ENCODE measurements at regions not wholly inside any gene's neighbourhood (a gene's known extent, or its start where the extent isn't known, plus 50 kb on each side); places are given as distances from the start of the nearest gene placed in this dataset.

DNA sequence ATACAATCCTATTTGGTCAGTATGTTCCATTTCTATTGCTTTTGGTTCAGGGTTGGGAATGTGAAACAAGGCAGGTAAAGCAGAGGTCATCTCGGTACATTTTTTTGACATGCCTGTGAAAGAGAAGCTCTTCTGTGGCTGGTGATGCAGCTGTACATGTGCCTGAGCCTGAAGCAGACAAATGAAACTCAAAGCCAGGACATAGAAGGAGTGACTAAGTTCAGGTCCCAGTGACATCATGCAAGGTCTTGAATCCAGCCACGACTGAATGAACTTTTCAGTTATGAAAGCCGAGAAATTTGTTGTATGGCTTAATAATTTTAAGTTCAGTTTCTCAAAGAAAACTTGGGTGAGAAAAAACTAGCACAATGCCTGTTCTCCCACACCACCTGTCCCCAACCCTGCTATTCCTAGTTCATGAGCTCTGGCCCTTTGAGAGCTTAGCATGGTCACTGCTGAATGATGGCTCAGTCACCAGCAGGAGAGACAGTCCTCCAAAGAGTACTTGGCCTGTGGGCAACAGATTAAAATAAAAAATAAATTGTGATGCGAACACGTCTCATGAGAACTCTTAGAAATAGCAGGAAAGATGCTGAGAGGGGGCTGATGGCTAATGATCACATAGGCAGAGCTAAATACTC is 600.2 kb upstream of the GRM7 start:
- no peaks in the 10 kb centered on the region for H3K79me2 ChIP-seq (ENCODE audit: control insufficient read depth, insufficient read depth, low read length)
- ChIA-PET POLR2A (no interaction called here), CTCF (ENCODE audit: low intra/inter-chr PET ratio) (no interaction called here)
- H3K4me2 ChIP-seq (ENCODE audit: insufficient read depth, low read length): no peak overlapping the region
- no peak overlapping the region for H3K9ac ChIP-seq (ENCODE audit: insufficient read depth in 1 of 2, low read depth in 2 of 2, low read length in 2 of 2)
- FAIRE-seq (no peak), ATAC-seq (no peak), DNase-seq (ENCODE audit: extremely low read depth in 1 of 4, low spot score in 3 of 4) (no peak)
- no peaks in the 10 kb centered on the region for H3K9me3 ChIP-seq (replicated peaks; ENCODE audit: control insufficient read depth, insufficient read depth, low read depth, low read length)
- H3K4me3 ChIP-seq: no peak overlapping the region
- no TSS peak for BruUV-seq (replicated peaks)
- H3K36me3 ChIP-seq (ENCODE audit: control insufficient read depth, insufficient read depth, low read length): no peaks in the 10 kb centered on the region
- in situ Hi-C loops (cut with MboI) (no loop called here), intact Hi-C loops (cut with micrococcal nuclease) (no loop called here)
- WGBS (ENCODE audit: insufficient coverage, low coverage, missing lambda C conversion rate): 0% methylated on average over 5 of the region's 5 CpGs
- H3K27ac ChIP-seq (ENCODE audit: extremely low read depth, low read depth, low read length): no peak overlapping the region
- H2AFZ ChIP-seq (ENCODE audit: low read depth, low read length): no peak overlapping the region
- TF ChIP-seq POLR2AphosphoS2 (IDR thresholded peaks at IDR 0.05; ENCODE audit: low read length): no peak
- TF ChIP-seq MBD2 (IDR thresholded peaks at IDR 0.05; ENCODE audit: borderline replicate concordance, low read depth): no peak
- TF ChIP-seq TGIF2 (CRISPR knock-in tag; IDR thresholded peaks at IDR 0.05): no peak
- no peaks in the 10 kb centered on the region for H3K27me3 ChIP-seq (ENCODE audit: control insufficient read depth in 2 of 2, insufficient read depth in 2 of 2, low read length in 2 of 2)
- no peaks in the 10 kb centered on the region for H3K4me1 ChIP-seq (replicated peaks in 1 of 2; ENCODE audit: control insufficient read depth in 2 of 2, insufficient read depth in 2 of 2, low read length in 2 of 2)
- no peaks in the 10 kb centered on the region for H4K20me1 ChIP-seq (replicated peaks; ENCODE audit: control insufficient read depth, insufficient read depth, low read length)
- no peaks in the 10 kb centered on the region for H3K9me1 ChIP-seq (ENCODE audit: control insufficient read depth, insufficient read depth, low read length)

DNA sequence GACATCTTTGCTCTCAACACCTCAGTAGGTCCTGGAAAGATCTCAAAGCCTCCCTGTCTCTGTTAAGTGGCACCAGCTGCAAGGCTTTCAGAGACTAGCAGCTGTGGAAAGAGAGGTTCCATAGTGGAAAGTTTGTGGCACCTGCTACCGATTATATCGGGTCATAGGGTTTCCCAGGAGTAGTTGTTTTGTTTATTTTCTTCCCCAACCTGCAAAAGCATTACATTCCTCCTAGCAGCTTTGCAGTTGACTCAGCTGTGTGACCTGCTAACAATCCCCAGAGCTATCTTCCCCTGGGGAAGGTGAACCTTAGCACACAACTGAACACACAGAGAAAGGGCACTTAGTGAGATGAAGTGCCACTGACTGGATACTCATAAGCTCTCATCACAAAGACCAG is 598.9 kb upstream of the GRM7 start:
- Histone ChIP-seq H3K9me3 (replicated peaks; ENCODE audit: control insufficient read depth, insufficient read depth, low read depth, low read length) (no peaks in the 10 kb centered on the region), H3K79me2 (ENCODE audit: control insufficient read depth, insufficient read depth, low read length) (no peaks in the 10 kb centered on the region), H4K20me1 (replicated peaks; ENCODE audit: control insufficient read depth, insufficient read depth, low read length) (no peaks in the 10 kb centered on the region), H3K9ac (ENCODE audit: insufficient read depth in 1 of 2, low read depth in 2 of 2, low read length in 2 of 2) (no peak overlapping the region), H3K9me1 (ENCODE audit: control insufficient read depth, insufficient read depth, low read length) (no peaks in the 10 kb centered on the region), H3K27ac (ENCODE audit: extremely low read depth, low read depth, low read length) (no peak overlapping the region), H3K4me3 (no peak overlapping the region), H3K4me1 (replicated peaks in 1 of 2; ENCODE audit: control insufficient read depth in 2 of 2, insufficient read depth in 2 of 2, low read length in 2 of 2) (no peaks in the 10 kb centered on the region), H2AFZ (ENCODE audit: low read depth, low read length) (no peak overlapping the region), H3K27me3 (ENCODE audit: control insufficient read depth in 2 of 2, insufficient read depth in 2 of 2, low read length in 2 of 2) (no peaks in the 10 kb centered on the region), H3K36me3 (ENCODE audit: control insufficient read depth, insufficient read depth, low read length) (no peaks in the 10 kb centered on the region), H3K4me2 (ENCODE audit: insufficient read depth, low read length) (no peak overlapping the region)
- no peak for ATAC-seq
- ChIA-PET POLR2A (no interaction called here), CTCF (ENCODE audit: low intra/inter-chr PET ratio) (no interaction called here)
- DNase-seq (ENCODE audit: extremely low read depth in 1 of 4, low spot score in 3 of 4): no peak
- intact Hi-C loops (cut with micrococcal nuclease) (no loop called here), in situ Hi-C loops (cut with MboI) (no loop called here)
- no peak for FAIRE-seq
- BruUV-seq (replicated peaks): no TSS peak
- 0% methylated on average over 2 of the region's 2 CpGs for WGBS (ENCODE audit: insufficient coverage, low coverage, missing lambda C conversion rate)
- TF ChIP-seq, protein P1, sequence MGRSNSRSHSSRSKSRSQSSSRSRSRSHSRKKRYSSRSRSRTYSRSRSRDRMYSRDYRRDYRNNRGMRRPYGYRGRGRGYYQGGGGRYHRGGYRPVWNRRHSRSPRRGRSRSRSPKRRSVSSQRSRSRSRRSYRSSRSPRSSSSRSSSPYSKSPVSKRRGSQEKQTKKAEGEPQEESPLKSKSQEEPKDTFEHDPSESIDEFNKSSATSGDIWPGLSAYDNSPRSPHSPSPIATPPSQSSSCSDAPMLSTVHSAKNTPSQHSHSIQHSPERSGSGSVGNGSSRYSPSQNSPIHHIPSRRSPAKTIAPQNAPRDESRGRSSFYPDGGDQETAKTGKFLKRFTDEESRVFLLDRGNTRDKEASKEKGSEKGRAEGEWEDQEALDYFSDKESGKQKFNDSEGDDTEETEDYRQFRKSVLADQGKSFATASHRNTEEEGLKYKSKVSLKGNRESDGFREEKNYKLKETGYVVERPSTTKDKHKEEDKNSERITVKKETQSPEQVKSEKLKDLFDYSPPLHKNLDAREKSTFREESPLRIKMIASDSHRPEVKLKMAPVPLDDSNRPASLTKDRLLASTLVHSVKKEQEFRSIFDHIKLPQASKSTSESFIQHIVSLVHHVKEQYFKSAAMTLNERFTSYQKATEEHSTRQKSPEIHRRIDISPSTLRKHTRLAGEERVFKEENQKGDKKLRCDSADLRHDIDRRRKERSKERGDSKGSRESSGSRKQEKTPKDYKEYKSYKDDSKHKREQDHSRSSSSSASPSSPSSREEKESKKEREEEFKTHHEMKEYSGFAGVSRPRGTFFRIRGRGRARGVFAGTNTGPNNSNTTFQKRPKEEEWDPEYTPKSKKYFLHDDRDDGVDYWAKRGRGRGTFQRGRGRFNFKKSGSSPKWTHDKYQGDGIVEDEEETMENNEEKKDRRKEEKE (IDR thresholded peaks at IDR 0.05; ENCODE audit: borderline replicate concordance in 1 of 2, control insufficient read depth in 1 of 2, low read depth in 2 of 2, low read length in 1 of 2): no peak
- TF ChIP-seq, protein P2, sequence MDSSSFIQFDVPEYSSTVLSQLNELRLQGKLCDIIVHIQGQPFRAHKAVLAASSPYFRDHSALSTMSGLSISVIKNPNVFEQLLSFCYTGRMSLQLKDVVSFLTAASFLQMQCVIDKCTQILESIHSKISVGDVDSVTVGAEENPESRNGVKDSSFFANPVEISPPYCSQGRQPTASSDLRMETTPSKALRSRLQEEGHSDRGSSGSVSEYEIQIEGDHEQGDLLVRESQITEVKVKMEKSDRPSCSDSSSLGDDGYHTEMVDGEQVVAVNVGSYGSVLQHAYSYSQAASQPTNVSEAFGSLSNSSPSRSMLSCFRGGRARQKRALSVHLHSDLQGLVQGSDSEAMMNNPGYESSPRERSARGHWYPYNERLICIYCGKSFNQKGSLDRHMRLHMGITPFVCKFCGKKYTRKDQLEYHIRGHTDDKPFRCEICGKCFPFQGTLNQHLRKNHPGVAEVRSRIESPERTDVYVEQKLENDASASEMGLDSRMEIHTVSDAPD (CRISPR knock-in tag; IDR thresholded peaks at IDR 0.05): no peak
- TF ChIP-seq, protein P3, sequence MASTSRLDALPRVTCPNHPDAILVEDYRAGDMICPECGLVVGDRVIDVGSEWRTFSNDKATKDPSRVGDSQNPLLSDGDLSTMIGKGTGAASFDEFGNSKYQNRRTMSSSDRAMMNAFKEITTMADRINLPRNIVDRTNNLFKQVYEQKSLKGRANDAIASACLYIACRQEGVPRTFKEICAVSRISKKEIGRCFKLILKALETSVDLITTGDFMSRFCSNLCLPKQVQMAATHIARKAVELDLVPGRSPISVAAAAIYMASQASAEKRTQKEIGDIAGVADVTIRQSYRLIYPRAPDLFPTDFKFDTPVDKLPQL (IDR thresholded peaks at IDR 0.05; ENCODE audit: extremely low read depth, insufficient read length): no peak
- TF ChIP-seq, protein P4, sequence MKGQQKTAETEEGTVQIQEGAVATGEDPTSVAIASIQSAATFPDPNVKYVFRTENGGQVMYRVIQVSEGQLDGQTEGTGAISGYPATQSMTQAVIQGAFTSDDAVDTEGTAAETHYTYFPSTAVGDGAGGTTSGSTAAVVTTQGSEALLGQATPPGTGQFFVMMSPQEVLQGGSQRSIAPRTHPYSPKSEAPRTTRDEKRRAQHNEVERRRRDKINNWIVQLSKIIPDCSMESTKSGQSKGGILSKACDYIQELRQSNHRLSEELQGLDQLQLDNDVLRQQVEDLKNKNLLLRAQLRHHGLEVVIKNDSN (CRISPR knock-in tag; IDR thresholded peaks at IDR 0.05): no peak
